H1 (cell line): ENCODE measurements at regions not wholly inside any gene's neighbourhood (a gene's known extent, or its start where the extent isn't known, plus 50 kb on each side); places are given as distances from the start of the nearest gene placed in this dataset.

Source experiments
- CTCF ChIA-PET: fragments of 300-600 bp; sonication (Branson Sonifier 250); formaldehyde crosslinking; loops from one replicate; lab custom pipeline; 2021; ENCODE audit not compliant: partially characterized antibody; lab: Charles Lee
- POLR2A ChIA-PET: fragments of 300-600 bp; sonication (Branson Sonifier 250); formaldehyde crosslinking; loops from one replicate; lab custom pipeline; 2021; ENCODE audit warnings: inconsistent platforms; ENCODE audit not compliant: partially characterized antibody; lab: Charles Lee
- DNase-seq, 2 experiments: peaks; one replicate each; pipeline versions ENCODE4 v3.0.0 to v3.0.0-alpha.2; 2010 to 2022; ENCODE audit warnings: low spot score in 2 of 2, low read depth in 1 of 2, mixed read lengths in 1 of 2
- FAIRE-seq: peaks from 2 replicates; lab custom pipeline; 2011; peaks lifted over from hg19 to GRCh38; lab: Jason Lieb, UNC
- H2AFZ ChIP-seq: 2 replicates; pipeline ENCODE4 v1.8.1; 2012; ENCODE audit warnings: low read length, inconsistent platforms
- H2AK5ac ChIP-seq: 2 replicates; pipeline ENCODE4 v1.6.1; 2013; ENCODE audit warnings: low read depth, low read length
- H2BK120ac ChIP-seq: replicated peaks from 2 replicates; pipeline ENCODE3; 2013; ENCODE audit warnings: low read depth, low read length, inconsistent platforms
- H2BK12ac ChIP-seq: 2 replicates; pipeline ENCODE4 v1.6.1; 2013; ENCODE audit warnings: low read depth, low read length
- H2BK15ac ChIP-seq: 2 replicates; pipeline ENCODE4 v1.6.1; 2013; ENCODE audit warnings: low read length
- H2BK20ac ChIP-seq: 2 replicates; pipeline ENCODE4 v1.6.1; 2013; ENCODE audit warnings: low read length
- H2BK5ac ChIP-seq: 2 replicates; pipeline ENCODE4 v1.6.1; 2013; ENCODE audit warnings: low read depth, low read length
- H3K14ac ChIP-seq: 2 replicates; pipeline ENCODE4 v1.6.1; 2013; ENCODE audit warnings: inconsistent platforms; ENCODE audit not compliant: insufficient read length
- H3K18ac ChIP-seq: 2 replicates; pipeline ENCODE4 v1.6.1; 2013; ENCODE audit warnings: low read length; ENCODE audit errors: extremely low read depth
- H3K23ac ChIP-seq: 2 replicates; pipeline ENCODE4 v1.6.1; 2013; ENCODE audit warnings: inconsistent platforms; ENCODE audit not compliant: insufficient read length
- H3K23me2 ChIP-seq: 2 replicates; pipeline ENCODE4 v1.6.1; 2013; ENCODE audit warnings: low read depth, low read length
- H3K27ac ChIP-seq: 2 replicates; pipeline ENCODE4 v1.6.1; 2011; ENCODE audit warnings: low read depth, low read length, inconsistent platforms
- H3K27me3 ChIP-seq, 4 experiments: replicated peaks in 1 of 4; 1 replicate in 1 of 4; 2 replicates in 3 of 4; pipeline versions ENCODE4 v1.6.1 to v1.8.1; 2011 to 2013; ENCODE audit warnings: low read length in 3 of 4, mild to moderate bottlenecking in 3 of 4, inconsistent platforms in 2 of 4, mixed read lengths in 2 of 4, moderate library complexity in 1 of 4; ENCODE audit not compliant: control insufficient read depth in 3 of 4, insufficient read depth in 3 of 4; ENCODE audit errors: extremely low read depth in 1 of 4
- H3K36me3 ChIP-seq, 4 experiments: 2 replicates each; pipeline versions ENCODE4 v1.6.1 to v1.8.1; 2011 to 2013; ENCODE audit warnings: mild to moderate bottlenecking in 4 of 4, low read length in 3 of 4, moderate library complexity in 2 of 4, control low read depth in 1 of 4, inconsistent platforms in 1 of 4; ENCODE audit not compliant: insufficient read depth in 4 of 4, control insufficient read depth in 2 of 4
- H3K4ac ChIP-seq: replicated peaks from 2 replicates; pipeline ENCODE3; 2013; ENCODE audit warnings: low read length, low read depth, mixed read lengths, inconsistent platforms; ENCODE audit not compliant: insufficient read length
- H3K4me1 ChIP-seq, 4 experiments: replicated peaks in 1 of 4; 1 replicate in 1 of 4; 2 replicates in 3 of 4; pipeline versions ENCODE4 v1.6.1 to v1.8.1; 2011 to 2013; ENCODE audit warnings: low read length in 3 of 4, inconsistent platforms in 2 of 4, mixed read lengths in 1 of 4; ENCODE audit not compliant: insufficient read depth in 4 of 4, control insufficient read depth in 3 of 4
- H3K4me2 ChIP-seq, 2 experiments: 2 replicates each; pipeline versions ENCODE4 v1.6.1 to v1.8.1; 2011 to 2013; ENCODE audit warnings: low read depth in 2 of 2, low read length in 2 of 2, control low read depth in 1 of 2, inconsistent platforms in 1 of 2, mild to moderate bottlenecking in 1 of 2; ENCODE audit not compliant: insufficient read depth in 1 of 2
- H3K4me3 ChIP-seq, 4 experiments: fragments of 200-600, 300-600 bp in 1 of 4; sonication (generic), shearing (Covaris generic), sonication (Bioruptor Twin) in 1 of 4; 2 replicates each; pipeline versions ENCODE4 v1.5.1 to v1.8.1; 2011 to 2016; ENCODE audit warnings: low read length in 4 of 4, low read depth in 3 of 4, control low read depth in 2 of 4, inconsistent platforms in 2 of 4, mild to moderate bottlenecking in 2 of 4, mixed read lengths in 1 of 4, moderate library complexity in 1 of 4; ENCODE audit not compliant: insufficient read depth in 2 of 4; ENCODE audit errors: extremely low read depth in 1 of 4
- H3K56ac ChIP-seq: replicated peaks from 2 replicates; pipeline ENCODE3; 2013; ENCODE audit warnings: low read depth, mild to moderate bottlenecking, mixed read lengths, low read length, inconsistent platforms; ENCODE audit not compliant: insufficient read length
- H3K79me1 ChIP-seq: 2 replicates; pipeline ENCODE4 v1.6.1; 2013; ENCODE audit warnings: low read depth, low read length, control low read depth
- H3K79me2 ChIP-seq, 2 experiments: 2 replicates each; pipeline versions ENCODE4 v1.6.1 to v1.8.1; 2012 to 2013; ENCODE audit warnings: low read length in 2 of 2, mild to moderate bottlenecking in 2 of 2, inconsistent platforms in 1 of 2; ENCODE audit not compliant: insufficient read depth in 2 of 2, control insufficient read depth in 1 of 2
- H3K9ac ChIP-seq, 4 experiments: replicated peaks in 1 of 4; 1 replicate in 1 of 4; 2 replicates in 3 of 4; pipeline versions ENCODE4 v1.6.1 to v1.8.1; 2011 to 2013; ENCODE audit warnings: low read depth in 3 of 4, low read length in 3 of 4, control low read depth in 2 of 4, mild to moderate bottlenecking in 2 of 4, moderate library complexity in 2 of 4, inconsistent platforms in 1 of 4; ENCODE audit errors: extremely low read depth in 1 of 4
- H3K9me3 ChIP-seq, 2 experiments: 2 replicates each; pipeline versions ENCODE4 v1.6.1 to v1.8.1; 2012 to 2013; ENCODE audit warnings: mild to moderate bottlenecking in 2 of 2, moderate library complexity in 2 of 2, control low read depth in 1 of 2, inconsistent platforms in 1 of 2, low read depth in 1 of 2, low read length in 1 of 2, mixed read lengths in 1 of 2; ENCODE audit not compliant: insufficient read depth in 2 of 2
- H4K20me1 ChIP-seq, 2 experiments: replicated peaks in 1 of 2; 2 replicates each; pipeline versions ENCODE3 to v1.8.1; 2011 to 2013; ENCODE audit warnings: inconsistent platforms in 2 of 2, low read length in 2 of 2, mild to moderate bottlenecking in 1 of 2; ENCODE audit not compliant: insufficient read depth in 2 of 2, control insufficient read depth in 1 of 2
- H4K5ac ChIP-seq: 2 replicates; pipeline ENCODE4 v1.6.1; 2013; ENCODE audit warnings: low read length, low read depth, mixed read lengths, inconsistent platforms; ENCODE audit not compliant: insufficient read length
- H4K8ac ChIP-seq: 2 replicates; pipeline ENCODE4 v1.8.0; 2013; ENCODE audit warnings: mild to moderate bottlenecking, moderate library complexity, low read length, inconsistent platforms; ENCODE audit not compliant: insufficient read depth; ENCODE audit errors: extremely low read depth
- H4K91ac ChIP-seq: replicated peaks from 2 replicates; pipeline ENCODE3; 2013; ENCODE audit warnings: low read length, mixed read lengths, inconsistent platforms; ENCODE audit not compliant: insufficient read length
- HDAC2 ChIP-seq, 2 experiments: fragments of 300-600 bp in 1 of 2; sonication (generic) in 1 of 2; IDR thresholded peaks; 2 replicates each; pipeline ENCODE4 v1.6.1; 2011 to 2012; ENCODE audit warnings: low read depth in 2 of 2, low read length in 2 of 2, mild to moderate bottlenecking in 2 of 2, moderate library complexity in 2 of 2, borderline replicate concordance in 1 of 2, inconsistent platforms in 1 of 2
- HDAC6 ChIP-seq: IDR thresholded peaks from one replicate; pipeline ENCODE4 v1.7.1; 2012; ENCODE audit warnings: low read depth, mild to moderate bottlenecking, inconsistent platforms, low read length, moderate library complexity
- KDM1A ChIP-seq: fragments of 200-600, 300-600 bp; sonication (generic); IDR thresholded peaks from 2 replicates; pipeline ENCODE4 v1.7.1; 2016; ENCODE audit warnings: mild to moderate bottlenecking, low read length, borderline replicate concordance
- MAFK ChIP-seq: IDR thresholded peaks from 2 replicates; pipeline ENCODE4 v1.6.1; 2012; ENCODE audit warnings: low read depth, mild to moderate bottlenecking, improper control_type of control experiment, low read length
- SP1 ChIP-seq: IDR thresholded peaks from 2 replicates; pipeline ENCODE4 v1.6.1; 2011; ENCODE audit warnings: low read depth, low read length
- SP2 ChIP-seq: IDR thresholded peaks from 2 replicates; pipeline ENCODE4 v1.6.1; 2012; ENCODE audit warnings: mild to moderate bottlenecking, low read length, inconsistent platforms
- SP4 ChIP-seq: IDR thresholded peaks from 2 replicates; pipeline ENCODE4 v1.6.1; 2012; ENCODE audit warnings: low read length, inconsistent platforms
- TAF1 ChIP-seq: IDR thresholded peaks from 2 replicates; pipeline ENCODE4 v1.6.1; 2011; ENCODE audit warnings: mild to moderate bottlenecking, low read depth, low read length
- TBP ChIP-seq: IDR thresholded peaks from 2 replicates; pipeline ENCODE4 v1.6.1; 2011; ENCODE audit warnings: low read depth, low read length, improper control_type of control experiment
- TCF12 ChIP-seq: IDR thresholded peaks from 2 replicates; pipeline ENCODE4 v1.6.1; 2011; ENCODE audit warnings: low read depth, mild to moderate bottlenecking, low read length
- WGBS, 2 experiments: shearing (Covaris generic) in 1 of 2; methylation state at CpG; one replicate each; pipeline versions ENCODE4 v1.1.6 to v1.1.7; 2013 to 2015; ENCODE audit warnings: low lambda C conversion rate in 2 of 2, mixed read lengths in 2 of 2, inconsistent platforms in 1 of 2, low coverage in 1 of 2, missing lambda C conversion rate in 1 of 2; ENCODE audit not compliant: insufficient replicate concordance in 2 of 2, insufficient coverage in 1 of 2, insufficient read length in 1 of 2; ENCODE audit errors: extremely low coverage in 1 of 2, missing lambda C conversion rate in 1 of 2; 5-methylcytosine and 5-hydroxymethylcytosine counted together

- Histone ChIP-seq H4K5ac (no peak overlapping the region), H3K9ac (no peak overlapping the region), H2BK12ac (no peak overlapping the region), H3K4me3 (no peak overlapping the region), H3K18ac (no peak overlapping the region), H2BK20ac (no peak overlapping the region), H2BK15ac (no peak overlapping the region), H3K9me3 (peaks cover 2 to 4% of the 10 kb centered on the region in 2 experiments; a peak in 2 of 4 replicates), H2AK5ac (no peak overlapping the region), H2BK5ac (no peak overlapping the region), H3K4me2 (no peak overlapping the region), H3K23me2 (no peaks in the 10 kb centered on the region), H3K4ac (no peak overlapping the region), H3K79me1 (no peaks in the 10 kb centered on the region), H3K23ac (no peak overlapping the region), H2BK120ac (no peak overlapping the region), H3K79me2 (no peaks in the 10 kb centered on the region), H3K27me3 (no peaks in the 10 kb centered on the region), H3K36me3 (no peaks in the 10 kb centered on the region), H2AFZ (no peak overlapping the region), H3K14ac (no peak overlapping the region), H4K91ac (no peak overlapping the region), H3K4me1 (no peaks in the 10 kb centered on the region), H3K27ac (no peak overlapping the region), H3K56ac (no peak overlapping the region), H4K8ac (no peak overlapping the region), H4K20me1 (no peaks in the 10 kb centered on the region)
- POLR2A ChIA-PET = no interaction called here
- no peak for DNase-seq
- CTCF ChIA-PET = interaction anchor here (1.4 kb wide), 1 partner anchor 14 kb away, joined by 3 read pairs; no protein-coding TSS in a partner anchor
- WGBS, 2 experiments = 97% methylated on average over 5 of the region's 5 CpGs; no CpG with 5 or more reads in 1 of the 2 experiments
- no peak for TF ChIP-seq SP4
- no peak for TF ChIP-seq TBP
- TF ChIP-seq SP2 = no peak
- no peak for TF ChIP-seq TAF1
- no peak for TF ChIP-seq TCF12
- no peak for TF ChIP-seq HDAC2 (IDR thresholded peaks at IDR 0.05; ENCODE audit: borderline replicate concordance in 1 of 2, low read depth in 2 of 2, low read length in 2 of 2)
- TF ChIP-seq MAFK = no peak
- TF ChIP-seq SP1 = no peak
- TF ChIP-seq KDM1A = no peak
- TF ChIP-seq HDAC6 = no peak
- FAIRE-seq = no peak
These were observed 211.6 kb downstream of the THBS2 start for GRCh38 chr6:169042061-169042460.
